ENCODE measurements at regions not wholly inside any gene's neighbourhood (a gene's known extent, or its start where the extent isn't known, plus 50 kb on each side); places are given as distances from the start of the nearest gene placed in this dataset.

DNA sequence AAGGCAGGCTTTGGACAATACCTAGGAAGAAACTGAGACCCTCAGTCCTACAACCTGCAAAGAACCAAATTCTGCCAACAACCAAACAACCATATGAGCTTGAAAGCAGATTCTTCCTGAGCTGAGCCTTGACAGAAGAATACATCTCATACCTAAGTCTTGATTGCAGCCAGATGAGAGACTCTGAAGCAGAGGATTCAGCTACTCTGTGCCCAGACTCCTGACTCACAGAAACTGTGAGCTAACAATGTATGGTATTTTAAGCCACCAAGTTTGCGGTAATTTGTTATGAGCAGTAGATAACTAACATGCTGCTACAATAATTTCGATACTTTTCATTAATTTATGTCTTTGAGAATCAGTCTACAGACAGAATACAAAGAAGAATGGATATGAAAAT lies 325.1 kb upstream of the CBLB start:
- no peak for TF ChIP-seq CTCF (IDR thresholded peaks at IDR 0.05; ENCODE audit: unreplicated experiment in 3 of 3)
- Mint-ChIP-seq H3K36me3 (ENCODE audit: low read depth) (no peaks in the 10 kb centered on the region), H3K4me3 (no peak overlapping the region), H3K4me1 (no peaks in the 10 kb centered on the region), H3K27me3 (ENCODE audit: low read depth) (no peaks in the 10 kb centered on the region), H3K27ac (no peak overlapping the region), H3K9me3 (no peaks in the 10 kb centered on the region)

GRCh38 chr3:106194726-106195125 lies 325.9 kb upstream of the CBLB start:
- no peaks in the 10 kb centered on the region for H3K9me3 Mint-ChIP-seq
- no peak overlapping the region for H3K4me3 Mint-ChIP-seq
- H3K27ac Mint-ChIP-seq = no peak overlapping the region
- no peak for TF ChIP-seq CTCF (IDR thresholded peaks at IDR 0.05; ENCODE audit: unreplicated experiment in 3 of 3)
- no peaks in the 10 kb centered on the region for H3K27me3 Mint-ChIP-seq (ENCODE audit: low read depth)
- no peaks in the 10 kb centered on the region for H3K36me3 Mint-ChIP-seq (ENCODE audit: low read depth)
- no peaks in the 10 kb centered on the region for H3K4me1 Mint-ChIP-seq

DNA sequence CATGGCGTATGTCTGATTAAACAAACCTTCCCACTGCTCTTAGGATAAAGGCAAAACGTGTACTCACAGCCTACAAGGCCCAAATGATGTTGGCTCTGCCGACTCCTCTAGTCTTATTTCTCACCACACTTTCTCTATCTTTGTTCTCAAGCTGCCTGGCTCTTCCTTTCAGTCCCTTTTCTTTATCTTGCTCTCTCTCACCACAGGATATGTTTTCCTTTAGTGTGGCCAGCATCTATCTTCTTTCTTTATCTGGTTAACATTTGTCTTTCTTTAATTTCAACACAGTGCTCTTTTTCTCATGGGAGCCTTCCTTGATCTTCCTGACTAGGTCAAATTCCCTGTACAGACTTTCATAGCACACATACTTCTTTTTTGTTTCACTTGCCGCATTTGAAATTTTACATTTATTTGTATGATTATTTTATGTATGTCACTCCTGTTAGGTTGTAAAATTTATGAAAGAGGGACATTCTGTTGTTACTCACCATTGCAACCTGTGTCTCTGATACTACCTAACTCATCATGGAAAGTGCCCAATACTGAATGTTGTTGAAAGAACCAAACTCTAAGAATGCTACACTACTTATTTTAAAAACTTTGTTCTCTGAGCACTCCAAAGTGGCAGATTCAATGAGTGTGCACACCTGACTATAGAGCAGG lies 328.9 kb upstream of the CBLB start:
- H3K9me3 Mint-ChIP-seq = no peaks in the 10 kb centered on the region
- no peaks in the 10 kb centered on the region for H3K27me3 Mint-ChIP-seq (ENCODE audit: low read depth)
- TF ChIP-seq CTCF (IDR thresholded peaks at IDR 0.05; ENCODE audit: unreplicated experiment in 3 of 3) = no peak
- H3K4me3 Mint-ChIP-seq = no peak overlapping the region
- no peaks in the 10 kb centered on the region for H3K4me1 Mint-ChIP-seq
- no peaks in the 10 kb centered on the region for H3K36me3 Mint-ChIP-seq (ENCODE audit: low read depth)
- peak overlapping the region in 1 of 3 experiments; percentile 5 for H3K27ac Mint-ChIP-seq

- Mint-ChIP-seq H3K36me3 (ENCODE audit: low read depth) (peaks cover 9% of the 10 kb centered on the region), H3K9me3 (peaks cover 13% of the 10 kb centered on the region), H3K4me1 (peaks cover 28% of the 10 kb centered on the region), H3K27me3 (ENCODE audit: low read depth) (no peaks in the 10 kb centered on the region), H3K4me3 (no peak overlapping the region), H3K27ac (peak overlapping the region; percentile 30 to 90 (median 67))
- no peak for TF ChIP-seq CTCF (IDR thresholded peaks at IDR 0.05; ENCODE audit: unreplicated experiment in 3 of 3)
Observed at GRCh38 chr3:106204160-106204868, 335.5 kb upstream of the CBLB start.

DNA sequence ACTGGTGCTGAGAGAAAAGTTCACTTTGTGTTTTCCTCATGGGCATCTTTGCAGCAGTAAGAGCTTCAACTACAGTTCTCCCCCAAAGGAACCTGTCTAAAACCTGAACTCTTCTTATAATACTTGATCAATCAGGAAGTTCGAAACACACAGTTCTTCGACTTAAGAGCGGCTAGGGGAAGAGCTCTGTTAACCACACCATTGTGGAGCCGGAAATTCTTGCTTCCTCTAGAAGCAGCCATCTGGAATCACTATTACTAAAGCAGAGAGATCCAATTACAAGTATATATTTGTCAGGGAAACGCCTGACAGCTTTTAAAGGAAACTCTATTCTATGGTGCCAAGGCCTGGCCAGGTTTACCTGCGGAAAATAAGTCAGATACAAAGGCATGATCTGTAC lies 337.3 kb upstream of the CBLB start:
- TF ChIP-seq CTCF (IDR thresholded peaks at IDR 0.05; ENCODE audit: unreplicated experiment in 3 of 3) = no peak
- peak overlapping the region in 1 of 3 experiments; percentile 5 for H3K4me3 Mint-ChIP-seq
- H3K27ac Mint-ChIP-seq = peak overlapping the region; percentile 47 to 94 (median 88)
- H3K27me3 Mint-ChIP-seq (ENCODE audit: low read depth) = no peaks in the 10 kb centered on the region
- H3K9me3 Mint-ChIP-seq = peaks cover 13% of the 10 kb centered on the region
- peaks cover 9% of the 10 kb centered on the region for H3K36me3 Mint-ChIP-seq (ENCODE audit: low read depth)
- peaks cover 38% of the 10 kb centered on the region for H3K4me1 Mint-ChIP-seq

GRCh38 chr3:106206613-106207012 lies 337.8 kb upstream of the CBLB start:
- no peaks in the 10 kb centered on the region for H3K27me3 Mint-ChIP-seq (ENCODE audit: low read depth)
- TF ChIP-seq CTCF (IDR thresholded peaks at IDR 0.05; ENCODE audit: unreplicated experiment in 3 of 3) = no peak
- peaks cover 9% of the 10 kb centered on the region for H3K36me3 Mint-ChIP-seq (ENCODE audit: low read depth)
- H3K4me3 Mint-ChIP-seq = no peak overlapping the region
- peak overlapping the region; percentile 47 to 94 (median 88) for H3K27ac Mint-ChIP-seq
- peaks cover 13% of the 10 kb centered on the region for H3K9me3 Mint-ChIP-seq
- peaks cover 41% of the 10 kb centered on the region for H3K4me1 Mint-ChIP-seq
